ENCODE measurements at regions not wholly inside any gene's neighbourhood (a gene's known extent, or its start where the extent isn't known, plus 50 kb on each side); places are given as distances from the start of the nearest gene placed in this dataset.

DNA sequence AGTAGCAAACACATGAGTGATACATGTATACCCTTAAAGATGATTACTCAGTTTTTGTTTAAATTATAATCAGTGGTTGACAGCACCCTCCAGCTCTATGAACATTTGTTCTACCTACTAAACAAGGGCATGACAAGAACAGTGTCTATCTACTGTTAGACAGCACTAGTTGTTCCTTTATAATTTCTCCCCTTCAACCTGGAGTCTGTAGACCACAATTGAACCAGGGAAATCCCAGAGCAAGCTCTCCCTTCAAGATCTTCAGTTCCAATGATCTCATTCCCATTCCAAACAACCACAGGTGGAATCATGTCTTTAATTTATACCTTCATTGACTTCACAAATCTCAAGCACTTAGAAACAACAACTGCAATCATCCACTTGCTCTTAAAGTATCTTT lies 216.1 kb downstream of the HHIPL2 start (continued):
- TF ChIP-seq MAFK (IDR thresholded peaks at IDR 0.05; ENCODE audit: low read depth, low read length), result no peak
- no peak for TF ChIP-seq TBP (IDR thresholded peaks at IDR 0.05; ENCODE audit: low read depth, low read length)

All from H1 (cell line).